WTC11 (cell line): ENCODE measurements at regions not wholly inside any gene's neighbourhood (a gene's known extent, or its start where the extent isn't known, plus 50 kb on each side); places are given as distances from the start of the nearest gene placed in this dataset.

ENCODE experiments used
- ATAC-seq: fragments of 200-7000 bp; cut with Tn5 transposase; 2 replicates; pipeline ENCODE4 v1.10.0; 2021; ENCODE audit warnings: mild to moderate bottlenecking, moderate library complexity
- CTCF ChIA-PET: fragments of 300-600 bp; sonication (Branson Sonifier 250); formaldehyde crosslinking; loops from one replicate; lab custom pipeline; 2021; ENCODE audit warnings: antibody characterized with exemption; lab: Charles Lee
- POLR2A ChIA-PET: fragments of 350-600 bp; sonication (Branson Sonifier 250); formaldehyde crosslinking; loops from one replicate; lab custom pipeline; 2021; ENCODE audit warnings: antibody characterized with exemption; lab: Charles Lee
- DNase-seq: peaks from one replicate; pipeline ENCODE4 v3.0.0; 2021; ENCODE audit warnings: low spot score
- H3K27ac Mint-ChIP-seq: 2 replicates; pipeline ENCODE4 v1.8.0; 2021; ENCODE audit warnings: mixed read lengths
- H3K27me3 Mint-ChIP-seq: 2 replicates; pipeline ENCODE4 v1.8.0; 2021; ENCODE audit warnings: low read depth, mild to moderate bottlenecking, moderate library complexity, mixed read lengths
- H3K36me3 Mint-ChIP-seq: 2 replicates; pipeline ENCODE4 v1.8.0; 2021; ENCODE audit warnings: mixed read lengths
- H3K4me1 Mint-ChIP-seq: 2 replicates; pipeline ENCODE4 v1.8.0; 2022; ENCODE audit warnings: mixed read lengths
- H3K4me3 Mint-ChIP-seq: 2 replicates; pipeline ENCODE4 v1.8.0; 2021; ENCODE audit warnings: mild to moderate bottlenecking, moderate library complexity, mixed read lengths
- H3K9me3 Mint-ChIP-seq: 2 replicates; pipeline ENCODE4 v1.8.0; 2021; ENCODE audit warnings: mixed read lengths
- AR ChIP-seq: fragments of 250-450 bp; sonication (Bioruptor Pico); IDR thresholded peaks from 2 replicates; pipeline ENCODE4 v1.9.0; 2021; ENCODE audit warnings: mild to moderate bottlenecking
- ATF2 ChIP-seq: sonication (generic); formaldehyde crosslinking; IDR thresholded peaks from 2 replicates; pipeline ENCODE4 v1.8.1; 2022; ENCODE audit warnings: low read depth, missing genetic modification reagents, borderline replicate concordance
- ATF3 ChIP-seq: sonication (generic); formaldehyde crosslinking; conservative IDR thresholded peaks from 2 replicates; pipeline ENCODE4 v1.8.1; 2022; ENCODE audit warnings: mild to moderate bottlenecking, missing genetic modification reagents
- EMX1 ChIP-seq: fragments of 250-450 bp; sonication (Bioruptor Pico); IDR thresholded peaks from 2 replicates; pipeline ENCODE4 v1.8.0; 2021; ENCODE audit warnings: mild to moderate bottlenecking
- ESRRA ChIP-seq: sonication (generic); formaldehyde crosslinking; IDR thresholded peaks from 2 replicates; pipeline ENCODE4 v1.8.1; 2022; ENCODE audit warnings: mild to moderate bottlenecking, missing genetic modification reagents, borderline replicate concordance
- FOXJ3 ChIP-seq: sonication (generic); formaldehyde crosslinking; IDR thresholded peaks from 2 replicates; pipeline ENCODE4 v1.9.0; 2021; ENCODE audit warnings: missing genetic modification reagents, mild to moderate bottlenecking, borderline replicate concordance
- HMGA2 ChIP-seq: fragments of 250-450 bp; sonication (Bioruptor Pico); IDR thresholded peaks from 2 replicates; pipeline ENCODE4 v1.4.0; 2021; ENCODE audit warnings: mild to moderate bottlenecking, moderate library complexity
- IRF2 ChIP-seq: sonication (generic); formaldehyde crosslinking; IDR thresholded peaks from 2 replicates; pipeline ENCODE4 v1.8.0; 2022; ENCODE audit warnings: low read depth, missing genetic modification reagents, borderline replicate concordance
- MAX ChIP-seq: sonication (generic); formaldehyde crosslinking; IDR thresholded peaks from 2 replicates; pipeline ENCODE4 v1.8.0; 2022; ENCODE audit warnings: mild to moderate bottlenecking, missing genetic modification reagents
- NFATC4 ChIP-seq: fragments of 250-450 bp; sonication (Bioruptor Pico); IDR thresholded peaks from 2 replicates; pipeline ENCODE4 v1.9.0; 2021; ENCODE audit warnings: mild to moderate bottlenecking
- NR2C2 ChIP-seq: sonication (generic); formaldehyde crosslinking; IDR thresholded peaks from 2 replicates; pipeline ENCODE4 v1.8.0; 2022; ENCODE audit warnings: mild to moderate bottlenecking, missing genetic modification reagents
- OVOL2 ChIP-seq: fragments of 250-450 bp; sonication (Bioruptor Pico); IDR thresholded peaks from 2 replicates; pipeline ENCODE4 v1.9.0; 2021; ENCODE audit warnings: mild to moderate bottlenecking, borderline replicate concordance
- PRRX2 ChIP-seq: fragments of 250-450 bp; sonication (Bioruptor Pico); IDR thresholded peaks from 2 replicates; pipeline ENCODE4 v1.8.0; 2021; ENCODE audit warnings: mild to moderate bottlenecking
- STAT6 ChIP-seq: sonication (generic); formaldehyde crosslinking; conservative IDR thresholded peaks from 2 replicates; pipeline ENCODE4 v1.8.1; 2023; ENCODE audit warnings: mild to moderate bottlenecking, low read depth, missing genetic modification reagents, moderate library complexity
- ZBTB21 ChIP-seq: sonication (generic); formaldehyde crosslinking; IDR thresholded peaks from 2 replicates; pipeline ENCODE4 v1.8.1; 2023; ENCODE audit warnings: mild to moderate bottlenecking, missing genetic modification reagents, borderline replicate concordance
- ZBTB43 ChIP-seq: sonication (generic); formaldehyde crosslinking; IDR thresholded peaks from 2 replicates; pipeline ENCODE4 v1.8.1; 2023; ENCODE audit warnings: mild to moderate bottlenecking, missing genetic modification reagents
- ZNF219 ChIP-seq: sonication (generic); formaldehyde crosslinking; IDR thresholded peaks from 2 replicates; pipeline ENCODE4 v1.8.0; 2023; ENCODE audit warnings: missing genetic modification reagents, mild to moderate bottlenecking, borderline replicate concordance
- ZNF281 ChIP-seq: sonication (generic); formaldehyde crosslinking; IDR thresholded peaks from 2 replicates; pipeline ENCODE4 v1.8.0; 2023; ENCODE audit warnings: mild to moderate bottlenecking, missing genetic modification reagents
- ZNF425 ChIP-seq: fragments of 250-450 bp; sonication (Bioruptor Pico); conservative IDR thresholded peaks from 2 replicates; pipeline ENCODE4 v1.9.0; 2021; ENCODE audit warnings: mild to moderate bottlenecking
- ZSCAN18 ChIP-seq: fragments of 250-450 bp; sonication (Bioruptor Pico); IDR thresholded peaks from 2 replicates; pipeline ENCODE4 v2.1.2; 2022; ENCODE audit warnings: mild to moderate bottlenecking, moderate library complexity

- TF ChIP-seq PRRX2 (no peak), ESRRA (CRISPR knock-in tag) (no peak), ATF2 (CRISPR knock-in tag) (no peak), IRF2 (CRISPR knock-in tag) (no peak), ZBTB21 (CRISPR knock-in tag) (no peak), EMX1 (no peak), MAX (CRISPR knock-in tag) (no peak), ZNF281 (no peak), AR (CRISPR knock-in tag) (no peak), ZSCAN18 (CRISPR knock-in tag) (no peak), ZBTB43 (no peak), STAT6 (CRISPR knock-in tag) (no peak), HMGA2 (CRISPR knock-in tag) (no peak), OVOL2 (CRISPR knock-in tag) (no peak), ZNF219 (CRISPR knock-in tag) (no peak), NR2C2 (no peak), ZNF425 (CRISPR knock-in tag) (no peak), ATF3 (no peak), FOXJ3 (CRISPR knock-in tag) (no peak), NFATC4 (no peak)
- H3K36me3 Mint-ChIP-seq, result no peaks in the 10 kb centered on the region
- H3K4me3 Mint-ChIP-seq, result no peak overlapping the region
- ATAC-seq (no peak), DNase-seq (no peak)
- H3K27ac Mint-ChIP-seq, result no peak overlapping the region
- ChIA-PET CTCF (no interaction called here), POLR2A (no interaction called here)
- no peaks in the 10 kb centered on the region for H3K27me3 Mint-ChIP-seq
- peaks cover 8% of the 10 kb centered on the region for H3K4me1 Mint-ChIP-seq
- H3K9me3 Mint-ChIP-seq, result no peaks in the 10 kb centered on the region
Observed at GRCh38 chr1:184315254-184315653, 71.6 kb upstream of the C1orf21 start.
